ENCODE measurements at regions not wholly inside any gene's neighbourhood (a gene's known extent, or its start where the extent isn't known, plus 50 kb on each side); places are given as distances from the start of the nearest gene placed in this dataset.
"Not testable (repeated sequence)": the region's sequence is repeated elsewhere in the genome, so short reads cannot be mapped to it uniquely, and the experiment has no call there.

DNA sequence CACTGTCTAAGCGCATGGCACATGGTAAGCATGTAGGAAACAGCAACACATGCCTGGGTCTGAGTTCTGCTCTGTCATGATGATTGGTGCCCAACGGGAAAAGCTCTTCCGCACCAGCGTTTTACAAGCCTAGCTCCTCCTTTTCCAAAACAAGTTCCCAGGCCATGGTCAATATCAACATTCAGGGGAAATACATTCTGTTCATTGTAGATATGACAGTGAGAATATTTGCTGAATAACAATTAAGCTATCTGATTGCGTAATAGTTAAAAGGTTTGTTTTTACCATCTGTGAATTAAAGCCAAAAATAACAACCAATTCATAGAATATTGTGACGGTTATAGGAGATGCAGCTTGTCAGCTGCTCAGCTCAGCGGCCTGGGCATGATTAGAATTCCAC, 404.3 kb upstream of the SLC35B3 start:
- ATAC-seq (no peak), DNase-seq (no peak)
- Histone ChIP-seq H3K27me3 (no peaks in the 10 kb centered on the region), H3K4me1 (no peaks in the 10 kb centered on the region), H3K9me3 (no peaks in the 10 kb centered on the region), H3K27ac (no peak overlapping the region), H3K4me3 (no peak overlapping the region), H3K36me3 (no peaks in the 10 kb centered on the region)
- intact Hi-C loops (cut with DNase I) = no loop called here
- TF ChIP-seq, protein P1, sequence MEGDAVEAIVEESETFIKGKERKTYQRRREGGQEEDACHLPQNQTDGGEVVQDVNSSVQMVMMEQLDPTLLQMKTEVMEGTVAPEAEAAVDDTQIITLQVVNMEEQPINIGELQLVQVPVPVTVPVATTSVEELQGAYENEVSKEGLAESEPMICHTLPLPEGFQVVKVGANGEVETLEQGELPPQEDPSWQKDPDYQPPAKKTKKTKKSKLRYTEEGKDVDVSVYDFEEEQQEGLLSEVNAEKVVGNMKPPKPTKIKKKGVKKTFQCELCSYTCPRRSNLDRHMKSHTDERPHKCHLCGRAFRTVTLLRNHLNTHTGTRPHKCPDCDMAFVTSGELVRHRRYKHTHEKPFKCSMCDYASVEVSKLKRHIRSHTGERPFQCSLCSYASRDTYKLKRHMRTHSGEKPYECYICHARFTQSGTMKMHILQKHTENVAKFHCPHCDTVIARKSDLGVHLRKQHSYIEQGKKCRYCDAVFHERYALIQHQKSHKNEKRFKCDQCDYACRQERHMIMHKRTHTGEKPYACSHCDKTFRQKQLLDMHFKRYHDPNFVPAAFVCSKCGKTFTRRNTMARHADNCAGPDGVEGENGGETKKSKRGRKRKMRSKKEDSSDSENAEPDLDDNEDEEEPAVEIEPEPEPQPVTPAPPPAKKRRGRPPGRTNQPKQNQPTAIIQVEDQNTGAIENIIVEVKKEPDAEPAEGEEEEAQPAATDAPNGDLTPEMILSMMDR (IDR thresholded peaks at IDR 0.05) = no peak
- 74 to 84% methylated on average over 7 of the region's 7 CpGs for WGBS, 2 donors

DNA sequence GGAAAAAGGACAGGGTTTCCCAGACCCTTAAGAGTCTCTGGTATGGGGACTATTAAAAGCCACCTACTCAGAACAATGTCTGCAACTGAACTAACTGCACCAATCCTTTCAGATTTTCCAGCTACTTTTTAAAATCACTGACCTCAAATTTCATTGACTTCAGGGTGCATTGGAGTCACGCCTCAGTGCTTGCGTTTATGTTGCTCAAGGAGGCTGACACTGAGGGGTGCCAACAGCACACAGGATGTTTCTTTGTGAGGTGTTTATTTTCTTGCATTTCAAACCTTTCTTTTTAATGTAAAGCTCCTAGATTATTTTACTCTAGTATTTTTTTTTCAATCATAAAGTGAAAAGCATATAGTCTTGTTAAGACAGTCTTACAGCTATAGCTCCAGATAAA, 402.0 kb upstream of the SLC35B3 start:
- DNase-seq (no peak), ATAC-seq (no peak)
- Histone ChIP-seq H3K27ac (no peak overlapping the region), H3K4me1 (no peaks in the 10 kb centered on the region), H3K27me3 (no peaks in the 10 kb centered on the region), H3K9me3 (no peaks in the 10 kb centered on the region), H3K36me3 (no peaks in the 10 kb centered on the region), H3K4me3 (no peak overlapping the region)
- WGBS, 2 donors = 66 to 86% methylated on average over 2 of the region's 2 CpGs
- TF ChIP-seq, protein P1 (IDR thresholded peaks at IDR 0.05) = no peak
- intact Hi-C loops (cut with DNase I) = no loop called here

DNA sequence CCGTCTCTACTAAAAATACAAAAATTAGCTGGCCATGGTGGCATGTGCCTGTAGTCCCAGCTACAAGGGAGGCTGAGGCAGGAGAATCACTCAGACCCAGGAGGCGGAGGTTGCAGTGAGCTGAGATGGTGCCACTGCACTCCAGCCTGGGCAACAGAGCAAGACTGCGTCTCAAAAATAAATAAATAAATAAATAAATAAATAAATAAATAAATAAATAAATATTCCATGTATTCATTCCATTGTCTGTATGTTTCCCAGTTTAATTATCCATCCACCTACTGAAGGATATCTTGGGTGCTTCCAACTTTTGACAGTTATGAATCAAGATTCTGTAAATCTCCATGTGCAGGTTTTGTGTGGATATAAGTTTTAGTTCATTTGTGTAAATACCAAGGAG, 397.4 kb upstream of the SLC35B3 start:
- intact Hi-C loops (cut with DNase I); H3K27ac ChIP-seq; H3K27me3 ChIP-seq; H3K36me3 ChIP-seq; H3K9me3 ChIP-seq; H3K4me1 ChIP-seq; H3K4me3 ChIP-seq; ATAC-seq; DNase-seq: not testable (repeated sequence)
- WGBS, 2 donors = 94 to 97% methylated on average over 3 of the region's 3 CpGs

DNA sequence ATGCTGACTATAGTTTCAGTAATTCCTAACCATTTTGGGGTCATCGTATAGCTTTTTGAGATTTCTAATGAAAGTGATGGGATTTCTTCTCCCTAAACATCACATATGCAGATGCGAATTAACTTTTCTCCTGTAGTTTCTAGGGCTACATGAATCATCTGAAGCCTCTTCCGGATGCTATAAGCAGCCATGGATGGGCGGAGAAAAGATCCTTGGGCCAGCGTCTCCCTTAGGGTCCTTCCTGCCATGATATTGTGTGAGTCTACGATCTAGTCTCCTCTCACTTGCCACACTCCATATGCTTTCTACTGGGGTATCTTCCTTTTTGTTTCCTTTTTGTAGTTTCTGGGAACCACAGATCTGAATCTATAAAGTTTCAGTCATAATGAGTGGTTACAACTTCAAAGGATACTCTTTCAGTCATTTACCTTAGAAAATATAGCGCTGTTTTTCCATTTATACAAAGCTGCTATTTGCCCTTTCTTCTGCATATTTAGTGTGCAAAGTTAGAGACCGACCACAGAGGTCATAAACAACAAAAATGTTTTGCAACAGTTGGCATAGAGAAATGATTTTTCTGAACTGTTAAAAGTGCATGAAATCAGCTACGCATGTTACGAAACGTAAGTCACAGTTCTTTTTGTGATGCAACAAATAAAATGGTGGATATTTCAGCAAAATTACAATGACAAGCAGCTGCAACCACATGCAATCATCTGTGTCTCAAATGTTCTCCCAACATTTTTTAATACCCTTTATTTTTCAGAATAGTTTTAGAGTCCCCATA, 396.2 kb upstream of the SLC35B3 start:
- WGBS, 2 donors = 84 to 87% methylated on average over 11 of the region's 11 CpGs
- TF ChIP-seq, protein P1 (IDR thresholded peaks at IDR 0.05) = no peak
- ATAC-seq (no peak), DNase-seq (no peak)
- intact Hi-C loops (cut with DNase I) = no loop called here
- Histone ChIP-seq H3K36me3 (no peaks in the 10 kb centered on the region), H3K4me1 (no peaks in the 10 kb centered on the region), H3K9me3 (no peaks in the 10 kb centered on the region), H3K27me3 (no peaks in the 10 kb centered on the region), H3K27ac (no peak overlapping the region), H3K4me3 (peak overlapping the region in 1 of 10 donors; percentile 5)

DNA sequence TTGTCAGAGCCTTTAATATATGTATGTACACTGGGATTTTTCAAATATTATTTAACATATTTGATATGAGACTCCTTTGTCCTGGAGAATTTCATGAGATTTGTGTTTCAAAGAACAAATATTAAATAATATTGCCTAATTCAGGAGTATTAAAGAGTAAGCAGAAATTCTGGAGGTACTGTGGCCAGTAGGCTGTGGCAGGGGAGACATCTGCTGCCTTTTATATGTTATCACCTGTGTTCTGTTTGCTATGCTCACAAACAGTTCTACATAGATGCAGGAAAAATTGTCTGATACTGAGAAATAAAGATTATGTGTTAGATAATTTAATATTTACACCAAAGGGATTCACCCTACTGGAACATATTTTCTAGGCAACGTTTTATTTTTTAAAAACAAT, 395.4 kb upstream of the SLC35B3 start:
- H3K36me3 ChIP-seq = no peaks in the 10 kb centered on the region
- TF ChIP-seq, protein P1 (IDR thresholded peaks at IDR 0.05) = no peak
- H3K27ac ChIP-seq = no peak overlapping the region
- no peak for DNase-seq
- 34 to 62% methylated on average over 1 of the region's 1 CpG for WGBS, 2 donors
- H3K27me3 ChIP-seq = no peaks in the 10 kb centered on the region
- H3K4me3 ChIP-seq = no peak overlapping the region
- H3K4me1 ChIP-seq = no peaks in the 10 kb centered on the region
- intact Hi-C loops (cut with DNase I) = no loop called here
- no peaks in the 10 kb centered on the region for H3K9me3 ChIP-seq
- ATAC-seq = no peak
